ENCODE measurements at regions not wholly inside any gene's neighbourhood (a gene's known extent, or its start where the extent isn't known, plus 50 kb on each side); places are given as distances from the start of the nearest gene placed in this dataset.

DNA sequence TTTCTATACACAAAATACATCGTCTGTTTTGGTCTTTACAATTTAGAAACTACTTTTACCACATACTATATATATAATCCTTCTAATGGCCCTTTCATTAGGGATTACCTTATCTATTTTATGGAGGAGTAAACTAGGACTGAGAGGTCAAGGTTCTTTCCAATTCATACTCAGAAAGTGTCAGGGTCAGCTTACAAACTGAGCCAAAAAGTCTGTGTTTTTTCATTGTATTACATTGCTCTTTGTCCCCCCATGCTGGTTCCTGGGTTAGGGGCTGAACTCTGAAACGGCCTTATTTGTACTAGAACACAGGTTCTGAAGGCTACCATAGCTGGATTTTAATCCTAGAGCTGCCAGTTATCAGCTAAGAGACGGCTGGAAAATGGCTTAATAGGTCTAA lies 368.1 kb downstream of the GRIN2B start:
- DNase-seq (ENCODE audit: extremely low spot score) = no peak
- ChIA-PET POLR2A (no interaction called here), CTCF (interaction anchor here (1.4 to 2.9 kb wide), 2 partner anchors 9 to 11 kb away, joined by 3 to 13 read pairs; no protein-coding TSS in a partner anchor)
- no peak for TF ChIP-seq CTCF (IDR thresholded peaks at IDR 0.05; ENCODE audit: control extremely low read depth, extremely low read depth, low read depth, missing control alignments)

GRCh38 chr12:13609894-13610679 lies 371.3 kb downstream of the GRIN2B start:
- no peak for TF ChIP-seq CTCF (IDR thresholded peaks at IDR 0.05; ENCODE audit: control extremely low read depth, extremely low read depth, low read depth, missing control alignments)
- ChIA-PET POLR2A (no interaction called here), CTCF (interaction anchor here (1.6 kb wide), 1 partner anchor 9 kb away, joined by 3 read pairs; no protein-coding TSS in a partner anchor)
- DNase-seq (ENCODE audit: extremely low spot score) = no peak

- DNase-seq (ENCODE audit: extremely low spot score) = no peak
- ChIA-PET POLR2A (no interaction called here), CTCF (no interaction called here)
- no peak for TF ChIP-seq CTCF (IDR thresholded peaks at IDR 0.05; ENCODE audit: control extremely low read depth, extremely low read depth, low read depth, missing control alignments)
These were observed 375.1 kb downstream of the GRIN2B start for GRCh38 chr12:13606290-13606689.

- DNase-seq (ENCODE audit: extremely low spot score) = no peak
- no peak for TF ChIP-seq CTCF (IDR thresholded peaks at IDR 0.05; ENCODE audit: control extremely low read depth, extremely low read depth, low read depth, missing control alignments)
- POLR2A ChIA-PET = no interaction called here
- CTCF ChIA-PET = interaction anchor here (0.6 to 2.6 kb wide), 4 partner anchors 10 to 52 kb away, joined by 3 to 13 read pairs (median 3); no protein-coding TSS in a partner anchor
These were observed 377.4 kb downstream of the GRIN2B start for GRCh38 chr12:13603953-13604352.

- ChIA-PET POLR2A (no interaction called here), CTCF (interaction anchor here (1.5 to 2.6 kb wide), 2 partner anchors 12 to 154 kb away, joined by 6 to 13 read pairs; no protein-coding TSS in a partner anchor)
- TF ChIP-seq CTCF (IDR thresholded peaks at IDR 0.05; ENCODE audit: control extremely low read depth, extremely low read depth, low read depth, missing control alignments) = no peak
- no peak for DNase-seq (ENCODE audit: extremely low spot score)
These were observed 379.2 kb downstream of the GRIN2B start for GRCh38 chr12:13602172-13602571.

DNA sequence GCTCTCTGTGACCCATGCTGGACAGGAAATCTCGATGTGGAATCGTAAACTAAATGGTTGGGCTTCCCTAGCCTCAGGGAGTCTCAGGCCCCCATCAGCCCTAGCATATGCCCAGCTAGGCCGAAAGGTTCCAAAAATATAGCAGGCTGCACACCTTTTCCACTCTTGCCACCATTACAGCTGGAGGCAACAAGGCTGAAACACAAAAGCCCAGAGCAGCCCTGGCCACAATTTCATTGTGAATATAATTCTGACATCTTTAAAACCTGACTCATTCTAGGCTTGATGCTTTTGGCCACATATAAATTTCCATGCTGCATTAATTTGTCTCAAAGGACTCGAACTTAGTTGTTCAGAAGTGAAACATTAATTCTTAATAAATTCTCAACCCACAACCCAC lies 382.2 kb downstream of the GRIN2B start:
- CTCF ChIA-PET = no interaction called here
- POLR2A ChIA-PET = no interaction called here
- TF ChIP-seq CTCF (IDR thresholded peaks at IDR 0.05; ENCODE audit: control extremely low read depth, extremely low read depth, low read depth, missing control alignments) = no peak
- no peak for DNase-seq (ENCODE audit: extremely low spot score)

Data from GM10248 (cell line).